Activated T-helper 1 cell treated with anti-CD3 and anti-CD28 coated beads, Interleukin-12 subunit alpha, Interleukin-12 subunit beta, Interleukin-2, Interleukin-4 antibody, amounts not matched to agents 30 ng/mL and 10 ng/mL and 1 ng/mL, durations not matched to agents 14 hours and 24 hours and 36 hours (primary cell): ENCODE measurements at regions not wholly inside any gene's neighbourhood (a gene's known extent, or its start where the extent isn't known, plus 50 kb on each side); places are given as distances from the start of the nearest gene placed in this dataset.

Experiments used
- DNase-seq: peaks from one replicate; pipeline ENCODE4 v3.0.0; 2021; ENCODE audit warnings: low spot score
- H3K27ac Mint-ChIP-seq: one replicate; pipeline ENCODE4 v1.8.0; 2021; ENCODE audit warnings: mild to moderate bottlenecking, mixed read lengths
- H3K27me3 Mint-ChIP-seq: one replicate; pipeline ENCODE4 v1.8.0; 2022; ENCODE audit warnings: mild to moderate bottlenecking, moderate library complexity, mixed read lengths; ENCODE audit not compliant: insufficient read depth
- H3K36me3 Mint-ChIP-seq: one replicate; pipeline ENCODE4 v1.8.0; 2021; ENCODE audit warnings: low read depth, mixed read lengths
- H3K4me1 Mint-ChIP-seq: one replicate; pipeline ENCODE4 v1.8.0; 2021; ENCODE audit warnings: low read depth, mixed read lengths
- H3K4me3 Mint-ChIP-seq: one replicate; pipeline ENCODE4 v1.8.0; 2021; ENCODE audit warnings: mild to moderate bottlenecking, moderate library complexity, mixed read lengths
- H3K9me3 Mint-ChIP-seq: one replicate; pipeline ENCODE4 v1.8.0; 2021; ENCODE audit warnings: mixed read lengths
- intact Hi-C: fragments of 100-400 bp; cut with micrococcal nuclease; formaldehyde crosslinking; loops from one replicate; pipeline ENCODE4 v1.15.1; 2024

DNA sequence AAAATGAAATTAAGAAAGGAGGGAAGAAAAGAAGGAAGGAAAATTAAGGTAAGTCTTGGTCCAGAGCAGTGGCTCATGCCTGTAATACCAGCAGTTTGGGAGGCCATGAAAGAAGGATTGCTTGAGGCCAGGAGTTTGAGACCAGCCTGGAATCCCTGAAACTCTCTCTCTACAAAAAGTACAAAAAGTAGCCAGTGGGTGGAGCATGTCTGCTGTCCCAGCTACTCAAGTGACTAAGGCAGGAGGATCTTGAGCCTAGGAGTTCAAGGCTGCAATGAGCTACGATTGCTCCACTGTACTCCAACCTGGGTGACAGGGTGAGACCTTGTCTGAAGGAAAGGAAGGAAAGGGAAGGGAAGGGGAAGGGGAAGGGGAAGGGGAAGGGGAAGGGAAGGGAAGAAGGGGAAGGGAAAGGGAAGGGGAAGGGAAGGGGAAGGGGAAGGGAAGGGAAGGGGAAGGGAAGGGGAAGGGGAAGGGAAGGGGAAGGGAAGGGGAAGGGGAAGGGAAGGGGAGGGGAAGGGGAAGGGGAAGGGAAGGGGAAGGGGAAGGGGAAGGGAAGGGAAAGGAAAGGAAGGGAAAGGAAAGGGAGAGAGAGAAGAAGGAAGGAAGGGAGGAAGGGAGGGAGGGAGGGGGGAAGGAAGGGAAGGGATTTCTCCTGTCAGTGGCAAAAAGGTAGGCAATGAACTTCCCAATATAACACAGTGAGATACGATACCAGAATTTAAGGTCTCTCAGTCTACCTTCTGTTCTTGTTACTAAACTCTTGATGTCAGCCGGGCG is 412.8 kb downstream of the CMPK2 start:
- intact Hi-C loops: no loop called here

DNA sequence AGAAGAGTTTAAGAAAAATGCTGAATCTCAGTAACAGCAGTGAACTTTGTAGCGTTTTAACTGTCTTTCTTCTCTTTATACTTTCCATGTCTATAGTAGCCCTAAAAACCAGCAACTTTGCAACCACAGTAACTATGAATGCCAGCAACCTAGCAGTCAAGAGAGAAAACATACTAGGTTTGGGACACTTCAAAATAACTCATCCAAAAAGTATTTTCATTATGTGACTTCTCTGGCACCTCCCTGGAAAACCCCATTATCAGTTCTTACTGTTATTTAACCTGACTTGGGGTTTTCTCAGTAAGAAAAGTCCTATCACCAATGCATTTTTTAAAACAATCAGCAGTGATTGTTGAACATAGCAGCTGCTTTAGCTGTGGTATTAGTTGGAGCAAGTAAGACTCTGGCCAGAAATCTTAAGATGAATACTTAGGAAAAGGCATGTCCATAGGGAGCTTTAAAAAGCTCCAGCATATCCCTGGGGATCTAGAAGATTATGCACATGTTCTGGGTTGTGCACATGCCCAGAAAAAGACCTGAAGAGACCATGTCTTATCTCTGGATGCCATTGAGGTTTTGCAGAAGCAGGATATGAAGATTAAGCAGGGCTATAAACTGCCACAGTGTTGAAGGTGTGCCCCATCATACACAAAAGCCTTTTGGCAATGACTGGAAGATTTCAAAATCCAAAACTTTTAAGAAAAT is 411.3 kb downstream of the CMPK2 start:
- no peaks in the 10 kb centered on the region for H3K27me3 Mint-ChIP-seq
- no peaks in the 10 kb centered on the region for H3K36me3 Mint-ChIP-seq
- H3K9me3 Mint-ChIP-seq: no peaks in the 10 kb centered on the region
- intact Hi-C loops: no loop called here
- no peak overlapping the region for H3K4me3 Mint-ChIP-seq
- H3K4me1 Mint-ChIP-seq: no peaks in the 10 kb centered on the region
- H3K27ac Mint-ChIP-seq: no peak overlapping the region
- DNase-seq: no peak

More for the DNA sequence above, 412.8 kb downstream of the CMPK2 start:
- no peak for DNase-seq
- H3K27ac Mint-ChIP-seq: no peak overlapping the region
- no peaks in the 10 kb centered on the region for H3K36me3 Mint-ChIP-seq
- no peaks in the 10 kb centered on the region for H3K9me3 Mint-ChIP-seq
- no peaks in the 10 kb centered on the region for H3K4me1 Mint-ChIP-seq
- H3K27me3 Mint-ChIP-seq: no peaks in the 10 kb centered on the region
- no peak overlapping the region for H3K4me3 Mint-ChIP-seq

DNA sequence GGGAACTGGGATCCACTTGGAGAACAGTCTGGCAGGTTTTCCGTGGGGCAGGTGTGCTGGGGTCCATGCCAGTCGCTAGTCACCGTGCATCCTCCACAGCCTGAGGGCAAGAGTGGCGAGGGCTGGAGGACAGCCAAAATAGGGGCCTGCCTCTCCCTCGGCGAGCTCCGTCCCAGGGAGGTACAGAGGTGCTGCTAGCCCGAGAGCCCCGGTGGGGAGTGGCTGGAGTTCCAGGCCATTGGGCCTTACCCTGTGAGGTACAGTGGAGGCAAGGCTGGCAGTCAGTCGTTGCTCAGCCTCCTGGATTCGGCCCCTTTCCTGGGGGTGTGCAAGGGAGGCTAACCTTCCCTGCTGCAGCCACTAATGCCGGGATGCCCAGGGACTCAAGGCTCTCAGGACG is 406.6 kb downstream of the CMPK2 start:
- H3K36me3 Mint-ChIP-seq: no peaks in the 10 kb centered on the region
- H3K27me3 Mint-ChIP-seq: no peaks in the 10 kb centered on the region

DNA sequence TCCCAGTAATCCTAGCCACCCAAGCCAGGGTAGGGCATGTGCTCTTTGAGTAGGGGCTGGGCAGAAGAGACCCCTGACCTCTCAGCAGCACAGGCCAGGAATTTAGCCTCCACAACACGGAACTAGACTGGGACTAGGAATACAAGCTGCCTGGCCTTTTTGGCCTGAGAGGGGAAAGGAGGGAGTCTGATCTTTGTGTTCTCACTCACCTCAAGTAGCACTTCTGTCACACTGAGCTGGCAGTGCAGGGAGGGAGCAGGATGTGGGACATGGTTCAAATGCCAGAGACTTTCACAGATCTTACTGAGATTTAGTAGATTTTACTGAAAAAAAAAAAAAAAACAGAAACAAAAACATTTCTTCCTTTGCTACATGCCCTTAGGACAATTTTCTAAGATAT is 395.2 kb downstream of the CMPK2 start:
- Mint-ChIP-seq H3K36me3 (no peaks in the 10 kb centered on the region), H3K27ac (no peak overlapping the region), H3K27me3 (no peaks in the 10 kb centered on the region), H3K4me1 (no peaks in the 10 kb centered on the region), H3K9me3 (peaks cover 3% of the 10 kb centered on the region), H3K4me3 (no peak overlapping the region)
- no peak for DNase-seq
- intact Hi-C loops: no loop called here

More for the DNA sequence above, 406.6 kb downstream of the CMPK2 start:
- intact Hi-C loops: no loop called here
- Mint-ChIP-seq H3K4me1 (no peaks in the 10 kb centered on the region), H3K27ac (no peak overlapping the region), H3K4me3 (no peak overlapping the region), H3K9me3 (no peaks in the 10 kb centered on the region)
- DNase-seq: no peak

DNA sequence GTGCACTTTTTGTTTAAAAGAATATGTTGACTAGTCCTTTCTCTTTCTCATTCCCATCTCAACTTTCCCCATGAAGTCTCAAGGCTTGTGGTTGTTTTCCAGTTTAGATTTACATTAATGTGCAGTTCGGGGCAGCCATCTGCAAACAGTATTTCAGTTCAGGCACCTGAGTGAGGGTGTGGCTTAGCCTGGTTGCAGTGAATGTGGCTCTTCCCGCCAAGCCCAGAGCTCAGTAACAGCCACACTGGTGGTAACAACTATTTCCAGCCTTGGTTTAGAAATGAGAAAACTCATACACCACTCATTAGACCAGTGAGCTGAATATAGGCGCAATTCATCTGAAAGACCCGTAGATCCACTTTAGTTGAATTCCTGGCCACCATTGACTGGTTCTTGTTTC is 394.3 kb downstream of the CMPK2 start:
- H3K4me1 Mint-ChIP-seq: no peaks in the 10 kb centered on the region
- no peaks in the 10 kb centered on the region for H3K27me3 Mint-ChIP-seq
- H3K27ac Mint-ChIP-seq: no peak overlapping the region
- intact Hi-C loops: no loop called here
- no peaks in the 10 kb centered on the region for H3K36me3 Mint-ChIP-seq
- no peak overlapping the region for H3K4me3 Mint-ChIP-seq
- DNase-seq: no peak
- peaks cover 2% of the 10 kb centered on the region for H3K9me3 Mint-ChIP-seq

GRCh38 chr2:6474161-6475140 is 391.3 kb downstream of the CMPK2 start:
- Mint-ChIP-seq H3K36me3 (no peaks in the 10 kb centered on the region), H3K27me3 (no peaks in the 10 kb centered on the region), H3K27ac (no peak overlapping the region), H3K9me3 (no peaks in the 10 kb centered on the region), H3K4me3 (no peak overlapping the region), H3K4me1 (no peaks in the 10 kb centered on the region)
- intact Hi-C loops: no loop called here
- no peak for DNase-seq

DNA sequence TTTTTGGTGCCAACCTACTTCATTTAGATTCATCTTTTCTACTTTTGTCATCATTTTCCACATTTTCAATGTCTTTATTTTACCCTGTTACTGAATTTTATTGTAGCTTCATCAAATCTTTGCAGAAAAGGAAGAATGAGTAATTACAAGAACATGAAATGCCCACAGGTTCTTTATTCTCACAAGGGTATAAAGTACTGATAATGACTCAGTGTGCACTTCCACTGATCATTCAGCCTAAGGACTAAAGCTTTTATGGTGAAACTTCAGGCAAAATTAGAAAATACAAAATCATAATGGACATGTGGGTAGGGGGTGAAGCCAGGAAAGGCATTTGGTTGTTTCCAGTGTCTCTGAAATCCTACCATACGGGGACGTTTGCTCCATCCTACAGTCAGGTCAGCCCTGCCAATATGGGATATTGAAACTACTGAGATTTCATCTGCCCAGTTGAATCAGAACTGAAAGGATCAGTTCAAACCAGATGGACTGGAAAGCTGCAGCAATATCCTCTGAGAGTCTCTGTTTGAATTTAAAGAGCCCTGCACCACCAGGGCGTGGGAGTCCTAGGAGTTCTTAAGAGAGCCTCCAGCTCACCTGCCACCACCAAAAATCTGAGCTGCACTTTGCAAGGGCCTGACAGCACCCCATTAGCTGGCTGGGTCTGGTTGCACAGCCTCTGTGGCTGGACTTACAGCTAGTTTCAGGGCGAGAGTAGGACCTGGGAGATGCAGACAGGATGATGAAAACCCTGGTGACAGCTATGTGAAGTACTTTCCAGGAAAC is 390.4 kb downstream of the CMPK2 start:
- Mint-ChIP-seq H3K4me1 (no peaks in the 10 kb centered on the region), H3K9me3 (no peaks in the 10 kb centered on the region), H3K27ac (no peak overlapping the region), H3K4me3 (no peak overlapping the region), H3K36me3 (no peaks in the 10 kb centered on the region), H3K27me3 (no peaks in the 10 kb centered on the region)
- intact Hi-C loops: no loop called here
- no peak for DNase-seq

DNA sequence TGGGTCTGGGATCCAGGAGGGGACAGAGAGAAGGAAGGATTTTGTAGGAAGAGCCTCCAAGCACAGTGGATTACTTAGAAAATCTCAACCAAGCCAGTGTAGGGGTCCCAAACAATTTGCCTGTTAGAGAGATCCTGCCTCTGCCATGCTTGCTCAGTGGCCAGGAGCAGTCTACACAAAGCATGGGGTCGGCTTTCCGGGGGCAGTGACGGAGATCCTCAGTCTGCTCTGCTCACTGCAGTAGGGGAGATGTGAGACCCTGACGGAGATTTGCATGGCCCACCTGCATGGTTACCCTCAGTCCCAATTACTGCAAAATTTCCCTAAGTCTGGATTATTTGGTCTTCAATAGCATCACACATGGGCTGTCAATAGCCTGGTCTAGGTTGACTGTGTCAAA is 385.2 kb downstream of the CMPK2 start:
- DNase-seq: no peak
- Mint-ChIP-seq H3K4me3 (no peak overlapping the region), H3K27me3 (no peaks in the 10 kb centered on the region), H3K36me3 (no peaks in the 10 kb centered on the region), H3K4me1 (no peaks in the 10 kb centered on the region), H3K9me3 (no peaks in the 10 kb centered on the region), H3K27ac (no peak overlapping the region)
- intact Hi-C loops: no loop called here

DNA sequence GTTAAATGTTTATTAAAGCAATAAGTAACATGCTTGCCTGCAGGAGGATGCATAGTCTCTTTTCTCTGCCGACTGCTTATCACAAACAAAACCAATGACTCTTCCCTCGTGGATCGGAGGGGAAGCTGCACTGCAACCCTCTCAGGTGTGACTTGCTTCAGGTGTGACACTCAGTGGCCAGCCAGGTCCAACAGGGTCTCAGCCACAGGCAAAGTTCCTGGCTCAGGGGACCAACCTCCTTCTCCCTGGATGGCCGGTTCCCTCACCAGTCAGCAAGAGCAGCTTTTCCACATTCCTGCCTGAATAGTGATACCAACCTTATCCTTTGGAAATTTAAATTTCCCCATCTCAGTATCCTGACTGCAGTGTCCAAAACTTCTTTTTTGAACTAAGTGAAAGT is 383.5 kb downstream of the CMPK2 start:
- DNase-seq: no peak
- no peak overlapping the region for H3K4me3 Mint-ChIP-seq

DNA sequence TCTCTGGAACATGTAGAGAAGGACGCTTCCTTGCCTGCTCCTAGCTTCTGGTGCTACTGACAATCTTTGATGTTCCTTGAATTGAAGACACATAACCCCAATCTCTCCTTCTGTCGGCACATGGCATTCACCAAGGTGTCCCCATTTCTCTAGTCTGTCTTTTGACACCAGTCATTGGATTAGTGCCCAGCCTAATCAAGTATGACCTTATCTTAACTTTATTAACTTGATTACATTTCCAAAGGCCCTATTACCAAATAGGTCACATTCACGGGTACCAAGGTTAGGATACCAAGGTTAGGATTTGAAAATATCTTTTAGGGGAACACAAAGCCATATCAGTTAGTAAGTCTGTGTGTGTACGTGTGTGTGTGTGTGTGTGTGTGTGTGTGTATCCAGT is 377.9 kb downstream of the CMPK2 start:
- Mint-ChIP-seq H3K27ac (no peak overlapping the region), H3K4me1 (no peaks in the 10 kb centered on the region), H3K9me3 (no peaks in the 10 kb centered on the region), H3K27me3 (no peaks in the 10 kb centered on the region), H3K4me3 (no peak overlapping the region), H3K36me3 (no peaks in the 10 kb centered on the region)
- intact Hi-C loops: no loop called here
- DNase-seq: no peak

More for the DNA sequence above, 383.5 kb downstream of the CMPK2 start:
- intact Hi-C loops: no loop called here
- no peaks in the 10 kb centered on the region for H3K27me3 Mint-ChIP-seq
- H3K9me3 Mint-ChIP-seq: no peaks in the 10 kb centered on the region
- H3K27ac Mint-ChIP-seq: no peak overlapping the region
- no peaks in the 10 kb centered on the region for H3K36me3 Mint-ChIP-seq
- H3K4me1 Mint-ChIP-seq: no peaks in the 10 kb centered on the region

DNA sequence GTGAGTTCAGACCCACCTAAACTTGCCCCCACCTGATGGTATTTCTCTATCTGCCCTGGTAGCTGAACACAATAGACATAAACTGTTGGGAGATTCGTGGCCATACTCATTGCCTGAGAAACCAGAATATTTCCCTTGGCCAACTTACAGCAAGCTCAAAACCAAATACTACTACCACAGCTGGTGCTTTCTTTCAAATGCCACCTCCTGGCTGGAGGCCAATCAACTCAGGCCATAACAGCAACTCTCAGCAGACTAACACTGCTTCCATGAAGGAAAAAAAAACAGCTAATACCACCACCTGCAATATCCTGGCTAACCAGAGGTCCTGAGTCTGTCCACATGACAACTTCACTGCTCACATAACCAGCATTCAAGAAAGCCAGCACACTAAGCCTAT is 373.1 kb downstream of the CMPK2 start:
- intact Hi-C loops: no loop called here
- Mint-ChIP-seq H3K9me3 (no peaks in the 10 kb centered on the region), H3K36me3 (no peaks in the 10 kb centered on the region), H3K4me1 (no peaks in the 10 kb centered on the region), H3K27ac (no peak overlapping the region), H3K27me3 (no peaks in the 10 kb centered on the region), H3K4me3 (no peak overlapping the region)
- DNase-seq: no peak

DNA sequence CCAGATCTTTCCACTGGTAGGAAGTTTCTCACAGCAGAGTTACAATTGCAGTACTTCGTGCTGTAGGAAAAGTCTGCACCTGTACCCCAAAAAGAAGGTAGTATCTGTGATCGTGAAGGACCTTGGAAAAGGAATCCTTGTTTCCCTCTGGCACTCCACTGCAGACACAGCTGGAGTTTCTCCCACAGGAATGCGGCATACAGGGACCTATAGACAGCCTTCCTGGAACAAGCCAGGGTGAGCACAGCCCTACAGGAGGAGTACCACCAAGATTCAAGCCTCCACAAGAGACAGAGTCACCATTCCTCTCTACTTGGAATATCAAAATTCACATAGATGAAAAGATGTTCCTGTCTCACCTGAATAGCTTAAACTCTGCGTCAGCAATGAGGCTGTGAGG is 372.4 kb downstream of the CMPK2 start:
- H3K27me3 Mint-ChIP-seq: no peaks in the 10 kb centered on the region
- H3K27ac Mint-ChIP-seq: no peak overlapping the region
- H3K4me1 Mint-ChIP-seq: no peaks in the 10 kb centered on the region
- no peak for DNase-seq
- no peaks in the 10 kb centered on the region for H3K9me3 Mint-ChIP-seq
- no peak overlapping the region for H3K4me3 Mint-ChIP-seq
- H3K36me3 Mint-ChIP-seq: no peaks in the 10 kb centered on the region
- intact Hi-C loops: no loop called here
